ENCODE measurements at regions not wholly inside any gene's neighbourhood (a gene's known extent, or its start where the extent isn't known, plus 50 kb on each side); places are given as distances from the start of the nearest gene placed in this dataset.

DNA sequence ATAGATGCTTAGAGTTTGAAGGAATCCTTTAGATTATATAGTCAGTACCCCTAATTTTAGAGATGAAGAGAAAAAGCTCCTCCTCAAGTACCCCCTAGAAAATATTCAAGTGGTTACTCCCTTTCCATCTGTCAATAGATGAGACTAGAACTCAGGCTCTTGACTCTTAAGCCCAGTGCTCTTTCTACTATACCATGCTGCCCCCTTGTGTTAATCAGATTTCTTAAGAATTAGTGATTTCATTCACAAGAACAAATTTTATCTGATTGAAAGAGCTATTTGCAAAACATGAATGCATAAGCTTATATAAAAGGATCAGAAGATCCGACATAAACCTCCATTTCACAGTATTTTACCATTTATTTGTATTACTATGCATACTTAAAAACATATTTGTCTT lies 179.3 kb downstream of the TFEC start:
- Histone ChIP-seq H3K9me3 (ENCODE audit: control insufficient read depth, insufficient read depth, low read length) (no peaks in the 10 kb centered on the region), H2AK9ac (replicated peaks; ENCODE audit: low read depth, low read length, poor library complexity) (no peak overlapping the region), H3K4me3 (ENCODE audit: insufficient read depth, low read depth, low read length) (no peak overlapping the region), H4K20me1 (ENCODE audit: insufficient read depth, low read length) (no peaks in the 10 kb centered on the region), H2AK5ac (ENCODE audit: low read depth, low read length) (no peak overlapping the region), H3K18ac (ENCODE audit: low read depth, low read length) (no peak overlapping the region), H3K4me2 (ENCODE audit: low read depth, low read length) (no peak overlapping the region), H3K14ac (replicated peaks; ENCODE audit: low read depth, low read length) (no peak overlapping the region), H3K23ac (ENCODE audit: low read depth, low read length) (no peak overlapping the region), H2BK5ac (ENCODE audit: low read depth, low read length, poor library complexity, severe bottlenecking) (no peak overlapping the region), H3K36me3 (ENCODE audit: control insufficient read depth, insufficient read depth, low read length) (no peaks in the 10 kb centered on the region), H3K56ac (ENCODE audit: extremely low read depth, insufficient read depth, low read length) (no peak overlapping the region), H4K91ac (ENCODE audit: insufficient read depth, low read depth, low read length) (no peak overlapping the region), H3K4ac (ENCODE audit: low read depth, low read length) (no peak overlapping the region), H3K9ac (ENCODE audit: low read depth, low read length) (no peak overlapping the region), H3K27ac (ENCODE audit: insufficient read depth, low read length) (no peak overlapping the region), H3K79me1 (ENCODE audit: low read depth in 1 of 2, low read length in 2 of 2) (no peaks in the 10 kb centered on the region), H3K4me1 (ENCODE audit: control insufficient read depth, insufficient read depth, low read length) (no peaks in the 10 kb centered on the region), H2BK15ac (ENCODE audit: low read depth, low read length) (no peak overlapping the region), H4K8ac (ENCODE audit: low read depth in 2 of 2, low read length in 2 of 2) (no peak overlapping the region), H4K5ac (ENCODE audit: low read depth, low read length) (no peak overlapping the region), H2BK20ac (ENCODE audit: low read depth, low read length) (no peak overlapping the region), H2AFZ (replicated peaks; ENCODE audit: low read length, poor library complexity) (no peak overlapping the region), H3K27me3 (ENCODE audit: control insufficient read depth, insufficient read depth, low read length) (no peaks in the 10 kb centered on the region), H3K9me1 (ENCODE audit: insufficient read depth, low read length) (no peaks in the 10 kb centered on the region), H2BK120ac (ENCODE audit: low read depth, low read length) (no peak overlapping the region)
- ATAC-seq (ENCODE audit: low read depth) (peak; percentile 59; the same call in 1 of the 2 replicates), DNase-seq (peak; percentile 73)
- no peak for TF ChIP-seq CHD1 (IDR thresholded peaks at IDR 0.05; ENCODE audit: low read depth, low read length)
- TF ChIP-seq SMC3 (IDR thresholded peaks at IDR 0.05; ENCODE audit: low read depth, low read length): peak; percentile 85
- TF ChIP-seq, protein P1, sequence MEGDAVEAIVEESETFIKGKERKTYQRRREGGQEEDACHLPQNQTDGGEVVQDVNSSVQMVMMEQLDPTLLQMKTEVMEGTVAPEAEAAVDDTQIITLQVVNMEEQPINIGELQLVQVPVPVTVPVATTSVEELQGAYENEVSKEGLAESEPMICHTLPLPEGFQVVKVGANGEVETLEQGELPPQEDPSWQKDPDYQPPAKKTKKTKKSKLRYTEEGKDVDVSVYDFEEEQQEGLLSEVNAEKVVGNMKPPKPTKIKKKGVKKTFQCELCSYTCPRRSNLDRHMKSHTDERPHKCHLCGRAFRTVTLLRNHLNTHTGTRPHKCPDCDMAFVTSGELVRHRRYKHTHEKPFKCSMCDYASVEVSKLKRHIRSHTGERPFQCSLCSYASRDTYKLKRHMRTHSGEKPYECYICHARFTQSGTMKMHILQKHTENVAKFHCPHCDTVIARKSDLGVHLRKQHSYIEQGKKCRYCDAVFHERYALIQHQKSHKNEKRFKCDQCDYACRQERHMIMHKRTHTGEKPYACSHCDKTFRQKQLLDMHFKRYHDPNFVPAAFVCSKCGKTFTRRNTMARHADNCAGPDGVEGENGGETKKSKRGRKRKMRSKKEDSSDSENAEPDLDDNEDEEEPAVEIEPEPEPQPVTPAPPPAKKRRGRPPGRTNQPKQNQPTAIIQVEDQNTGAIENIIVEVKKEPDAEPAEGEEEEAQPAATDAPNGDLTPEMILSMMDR (conservative IDR thresholded peaks at IDR 0.05; ENCODE audit: low read depth, low read length): peak; percentile 65
- TF ChIP-seq CEBPB (IDR thresholded peaks at IDR 0.05; ENCODE audit: low read depth, low read length): no peak
- TF ChIP-seq NFE2L2 (IDR thresholded peaks at IDR 0.05; ENCODE audit: low read depth, low read length): no peak
- peak; percentile 79 for TF ChIP-seq RAD21 (IDR thresholded peaks at IDR 0.05; ENCODE audit: low read length)
- dilution Hi-C loops (cut with HindIII; ENCODE audit: low sequenced_read_pairs, unreplicated experiment): no loop called here
- ChIA-PET POLR2A (ENCODE audit: unreplicated experiment) (interaction anchor here (0.5 kb wide), 1 partner anchor 49 kb away, joined by 4 read pairs; no protein-coding TSS in a partner anchor), CTCF (interaction anchor here (0.6 to 2.2 kb wide), 10 partner anchors 16 to 1770 kb away, joined by 3 to 10 read pairs (median 4); no protein-coding TSS in a partner anchor)
- BruUV-seq (replicated peaks): no TSS peak
- intact Hi-C loops (cut with micrococcal nuclease): loop anchor here (1.0 to 5.0 kb wide), 5 partner anchors 494 to 1824 kb away; no protein-coding TSS in a partner anchor
- in situ Hi-C loops (cut with MboI; ENCODE audit: low sequenced_read_pairs): loop anchor here (25.0 kb wide), 1 partner anchor 989 kb away; no protein-coding TSS in a partner anchor
- WGBS, 2 experiments (ENCODE audit: extremely low coverage in 2 of 2, insufficient read length in 1 of 2): no CpG with 5 or more reads among the region's 1 CpG
